LNCAP (cell line): ENCODE measurements at regions not wholly inside any gene's neighbourhood (a gene's known extent, or its start where the extent isn't known, plus 50 kb on each side); places are given as distances from the start of the nearest gene placed in this dataset.

Source experiments
- CTCF ChIP-seq: fragments of 450-650 bp; IDR thresholded peaks from 2 replicates; pipeline ENCODE4 v1.5.1; 2017; ENCODE audit warnings: mild to moderate bottlenecking

DNA sequence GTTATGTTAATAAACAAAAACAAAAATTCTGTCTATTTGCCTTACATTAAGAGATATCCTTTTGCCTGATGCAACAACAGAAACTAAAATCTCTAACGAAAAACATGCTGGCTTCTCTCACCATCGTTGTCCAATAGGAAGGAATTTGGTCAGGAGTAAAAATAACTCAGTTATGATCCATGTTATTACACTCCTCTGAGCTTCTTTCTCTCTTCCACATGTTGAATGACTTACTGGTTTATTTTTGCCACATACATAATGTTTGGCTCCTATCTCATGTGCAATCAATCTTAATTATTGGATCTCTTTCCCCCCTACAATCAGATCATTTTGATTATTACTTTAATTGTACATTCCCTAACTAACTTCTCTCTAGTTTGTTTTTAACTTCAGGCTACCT, 688.4 kb downstream of the USP25 start:
- TF ChIP-seq CTCF, result no peak

DNA sequence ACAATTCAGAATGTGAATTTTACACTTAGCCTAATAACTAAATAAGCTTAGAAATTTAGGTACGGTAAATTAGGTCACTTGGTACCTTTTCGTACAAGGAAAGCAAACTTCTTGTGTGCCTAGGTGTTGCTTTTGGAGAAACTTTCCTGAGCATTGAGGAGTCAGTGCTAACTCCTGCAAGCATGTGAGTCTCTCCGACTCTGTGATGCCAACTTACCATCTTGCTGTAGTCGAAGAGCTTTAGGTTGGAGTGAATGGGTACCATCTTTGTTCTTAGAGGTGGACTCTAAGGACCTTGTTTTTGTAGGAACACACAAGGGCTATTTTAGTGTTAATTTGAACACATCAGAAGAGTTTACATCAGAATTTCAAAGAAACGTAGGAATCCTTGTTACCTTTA, 688.9 kb downstream of the USP25 start:
- no peak for TF ChIP-seq CTCF

DNA sequence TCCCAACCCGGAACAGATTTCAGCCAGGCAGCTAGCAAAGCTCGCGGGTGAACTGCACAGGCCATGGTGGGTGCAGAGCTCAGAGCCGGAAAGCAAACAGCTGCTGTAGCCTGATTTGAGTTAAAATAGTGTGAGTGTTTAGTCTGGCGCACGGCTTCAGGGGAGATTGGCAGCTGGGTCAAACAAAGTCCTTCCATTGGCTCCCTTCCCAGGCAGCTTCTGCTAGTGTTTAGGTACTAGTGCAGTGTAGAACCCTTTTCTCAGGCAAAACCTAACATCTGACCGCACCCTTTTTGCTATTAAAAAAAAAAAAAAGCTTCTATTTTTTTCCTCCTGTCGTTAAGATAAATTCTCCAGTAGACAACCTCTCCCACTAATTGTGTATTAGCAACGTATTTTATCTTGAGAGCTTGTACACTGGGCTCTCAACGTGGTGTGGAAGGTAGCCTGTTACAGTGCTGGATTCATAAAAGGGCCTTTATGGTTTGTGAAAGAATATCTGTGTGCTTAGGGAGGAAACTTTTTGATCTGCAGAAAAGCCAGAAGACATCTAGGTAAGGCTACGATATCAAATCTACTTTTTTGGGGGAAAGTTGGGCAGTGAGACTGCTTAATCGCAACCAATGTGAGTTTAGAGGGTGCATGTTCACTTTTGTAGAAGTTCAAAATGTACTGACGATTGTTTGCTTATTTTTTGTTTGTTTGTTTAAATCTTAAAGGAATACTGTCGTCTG, 689.6 kb downstream of the USP25 start:
- no peak for TF ChIP-seq CTCF

DNA sequence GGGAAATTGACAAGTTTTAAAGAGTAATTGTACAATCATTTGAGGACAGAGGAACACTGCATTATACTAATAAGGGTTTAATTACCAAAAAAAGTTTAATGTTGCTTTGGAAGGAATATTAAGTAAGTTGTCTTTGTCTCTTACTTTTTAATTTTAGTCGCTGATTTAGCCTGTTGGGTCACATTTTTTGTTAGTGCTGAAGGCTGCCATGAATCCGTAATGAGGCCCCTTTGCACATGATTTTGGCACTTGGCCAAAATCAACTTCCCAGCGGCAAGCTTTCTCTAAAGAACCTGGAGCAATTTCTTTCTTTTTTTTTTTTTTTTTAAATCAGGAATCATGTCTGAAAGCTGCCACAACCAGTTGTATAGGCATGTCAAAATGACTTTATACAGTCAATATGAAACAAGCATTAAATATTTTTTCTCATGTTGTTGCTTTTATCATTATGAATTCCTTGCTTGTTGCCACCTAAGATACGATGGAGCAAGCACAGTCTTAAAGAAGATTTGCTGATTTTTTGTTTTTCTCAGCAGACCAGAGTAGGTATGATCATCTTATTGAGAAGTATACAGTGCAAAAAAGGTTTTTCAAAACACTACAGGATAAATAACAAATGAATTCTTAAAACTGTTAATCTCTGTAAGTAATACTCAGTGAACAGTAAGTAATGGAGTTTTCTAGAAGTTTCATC, 690.4 kb downstream of the USP25 start:
- no peak for TF ChIP-seq CTCF

DNA sequence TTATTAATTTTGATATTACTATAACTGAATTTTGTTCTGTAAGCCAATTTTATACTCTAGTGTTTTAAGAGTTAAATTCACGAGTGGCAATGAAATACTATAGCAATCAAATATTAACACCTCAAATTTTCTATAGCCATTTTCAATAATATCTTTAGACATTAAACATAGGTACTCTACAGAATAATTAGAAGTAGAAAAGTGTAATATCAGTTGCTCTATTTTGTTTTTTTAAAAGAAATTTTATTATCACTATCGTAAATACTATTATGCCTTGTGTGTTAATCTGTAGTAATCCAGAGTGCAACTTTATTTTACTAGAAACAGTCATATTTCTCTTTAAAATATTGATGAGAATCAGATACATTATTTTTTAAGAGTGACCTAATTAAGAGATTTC, 691.2 kb downstream of the USP25 start:
- TF ChIP-seq CTCF, result no peak

- no peak for TF ChIP-seq CTCF
These were observed 692.2 kb downstream of the USP25 start for GRCh38 chr21:16421965-16422364.

- TF ChIP-seq CTCF, result no peak
These were observed 692.9 kb downstream of the USP25 start for GRCh38 chr21:16422702-16423101.
